GM12874 (cell line): ENCODE measurements at regions not wholly inside any gene's neighbourhood (a gene's known extent, or its start where the extent isn't known, plus 50 kb on each side); places are given as distances from the start of the nearest gene placed in this dataset.

Source experiments
- TF ChIP-seq, protein P1 (sequence below): IDR thresholded peaks from 2 replicates; pipeline ENCODE4 v1.5.1; 2011; ENCODE audit warnings: low read depth, mild to moderate bottlenecking, control low read depth, low read length, moderate library complexity; ENCODE audit not compliant: insufficient read depth

DNA sequence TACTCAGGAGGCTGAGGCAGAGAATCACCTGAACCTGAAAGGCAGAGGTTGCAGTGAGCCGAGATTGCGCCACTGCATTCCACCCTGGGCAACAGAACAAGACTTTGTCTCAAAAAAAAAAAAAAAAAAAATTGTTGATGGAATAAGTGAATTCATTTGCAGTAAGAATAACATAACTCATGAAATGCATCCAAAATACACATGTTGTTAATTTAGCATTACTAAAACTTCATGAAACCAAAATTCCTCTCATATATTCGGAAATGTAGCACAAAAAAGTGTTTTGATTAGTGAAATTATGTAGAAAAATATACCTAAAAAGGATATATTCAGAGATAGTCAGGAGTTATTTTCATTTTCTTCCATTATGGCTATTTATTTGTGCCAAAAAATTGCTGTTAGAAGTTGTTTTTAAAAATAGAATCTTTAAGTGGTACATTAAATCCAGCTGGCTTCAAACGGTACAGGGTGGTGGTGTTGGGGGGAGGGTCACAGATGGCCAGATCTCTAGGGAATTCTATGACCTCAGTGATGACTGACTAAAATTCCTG is 78.2 kb upstream of the UGP2 start:
- TF ChIP-seq, protein P1, sequence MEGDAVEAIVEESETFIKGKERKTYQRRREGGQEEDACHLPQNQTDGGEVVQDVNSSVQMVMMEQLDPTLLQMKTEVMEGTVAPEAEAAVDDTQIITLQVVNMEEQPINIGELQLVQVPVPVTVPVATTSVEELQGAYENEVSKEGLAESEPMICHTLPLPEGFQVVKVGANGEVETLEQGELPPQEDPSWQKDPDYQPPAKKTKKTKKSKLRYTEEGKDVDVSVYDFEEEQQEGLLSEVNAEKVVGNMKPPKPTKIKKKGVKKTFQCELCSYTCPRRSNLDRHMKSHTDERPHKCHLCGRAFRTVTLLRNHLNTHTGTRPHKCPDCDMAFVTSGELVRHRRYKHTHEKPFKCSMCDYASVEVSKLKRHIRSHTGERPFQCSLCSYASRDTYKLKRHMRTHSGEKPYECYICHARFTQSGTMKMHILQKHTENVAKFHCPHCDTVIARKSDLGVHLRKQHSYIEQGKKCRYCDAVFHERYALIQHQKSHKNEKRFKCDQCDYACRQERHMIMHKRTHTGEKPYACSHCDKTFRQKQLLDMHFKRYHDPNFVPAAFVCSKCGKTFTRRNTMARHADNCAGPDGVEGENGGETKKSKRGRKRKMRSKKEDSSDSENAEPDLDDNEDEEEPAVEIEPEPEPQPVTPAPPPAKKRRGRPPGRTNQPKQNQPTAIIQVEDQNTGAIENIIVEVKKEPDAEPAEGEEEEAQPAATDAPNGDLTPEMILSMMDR, result no peak

- TF ChIP-seq, protein P1, result no peak
Observed at GRCh38 chr2:63764630-63765029, 77.1 kb upstream of the UGP2 start.

- TF ChIP-seq, protein P1, result no peak
Observed at GRCh38 chr2:63765117-63765516, 76.6 kb upstream of the UGP2 start.

GRCh38 chr2:63767307-63767706 is 74.4 kb upstream of the UGP2 start:
- TF ChIP-seq, protein P1, result no peak

GRCh38 chr2:63768051-63768450 is 73.6 kb upstream of the UGP2 start:
- TF ChIP-seq, protein P1, result no peak

DNA sequence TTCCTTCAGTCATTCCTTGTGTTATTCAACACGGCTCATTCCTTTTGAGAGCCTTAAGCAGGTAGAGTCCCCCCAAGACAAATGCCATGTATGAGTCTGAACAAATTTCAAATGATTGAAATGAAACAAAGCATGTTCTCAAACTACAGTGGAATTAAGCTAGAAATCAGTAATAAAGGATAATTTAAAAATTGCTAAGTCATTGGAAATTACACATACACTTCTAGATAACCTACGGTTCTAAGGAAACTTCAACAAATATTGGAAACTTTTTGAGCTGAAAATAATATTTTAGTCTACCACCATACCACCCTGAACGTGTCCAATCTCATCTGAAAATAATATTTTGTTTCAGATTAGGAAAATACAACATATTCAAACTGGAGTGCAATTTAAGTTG is 71.8 kb upstream of the UGP2 start:
- TF ChIP-seq, protein P1, result no peak

- TF ChIP-seq, protein P1, result no peak
Observed at GRCh38 chr2:63772061-63772460, 69.6 kb upstream of the UGP2 start.

GRCh38 chr2:63775191-63775590 is 66.5 kb upstream of the UGP2 start:
- TF ChIP-seq, protein P1, result no peak
